ENCODE measurements at regions not wholly inside any gene's neighbourhood (a gene's known extent, or its start where the extent isn't known, plus 50 kb on each side); places are given as distances from the start of the nearest gene placed in this dataset.

DNA sequence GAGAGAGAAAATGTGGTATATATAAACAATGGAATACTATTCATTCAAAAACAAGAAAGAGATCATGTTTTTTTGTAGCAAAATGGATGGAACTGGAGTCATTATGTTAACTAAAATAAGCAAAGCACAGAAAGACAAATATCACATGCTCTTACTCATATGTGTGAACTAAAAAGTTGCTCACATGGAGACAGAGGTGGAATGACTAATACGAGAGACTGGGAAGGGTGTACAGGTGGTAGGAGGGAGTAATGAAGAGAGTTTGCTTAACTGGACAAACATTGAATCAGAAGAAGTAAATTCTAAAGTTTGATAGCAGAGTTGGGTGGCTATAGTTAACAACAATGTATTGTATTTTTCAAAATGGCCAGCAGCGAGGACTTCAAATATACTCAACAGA lies 1080.7 kb upstream of the CHAC2 start:
- H3K9ac ChIP-seq (ENCODE audit: control insufficient read depth, insufficient read depth, low read length) = no peak overlapping the region
- no peak overlapping the region for H3K4me2 ChIP-seq (ENCODE audit: control insufficient read depth, insufficient read depth)
- no peaks in the 10 kb centered on the region for H3K36me3 ChIP-seq (ENCODE audit: control insufficient read depth in 2 of 2, insufficient read depth in 2 of 2, low read length in 1 of 2)
- POLR2A ChIA-PET = no interaction called here
- FAIRE-seq = no peak
- H3K9me3 ChIP-seq (replicated peaks; ENCODE audit: control insufficient read depth, insufficient read depth, low read length) = no peaks in the 10 kb centered on the region
- H4K20me1 ChIP-seq (ENCODE audit: control insufficient read depth, insufficient read depth) = no peaks in the 10 kb centered on the region
- no peaks in the 10 kb centered on the region for H3K79me2 ChIP-seq (ENCODE audit: control insufficient read depth, insufficient read depth, low read length)
- 0% methylated on average over 2 of the region's 2 CpGs for WGBS (ENCODE audit: insufficient coverage, insufficient replicate concordance, low lambda C conversion rate, missing lambda C conversion rate)
- H3K4me3 ChIP-seq = no peak overlapping the region
- no peak for ATAC-seq
- CTCF ChIA-PET = no interaction called here
- no peak for DNase-seq (ENCODE audit: low read depth, low spot score)
- in situ Hi-C loops (cut with MboI) (no loop called here), intact Hi-C loops (cut with micrococcal nuclease; ENCODE audit: unreplicated experiment) (no loop called here)
- no peak overlapping the region for H2AFZ ChIP-seq (ENCODE audit: control insufficient read depth, low read depth, low read length)
- no peaks in the 10 kb centered on the region; a peak in 1 of 4 replicates for H3K27me3 ChIP-seq (replicated peaks in 1 of 2; ENCODE audit: control insufficient read depth in 2 of 2, insufficient read depth in 2 of 2, low read length in 1 of 2)
- SMC1A ChIA-PET (ENCODE audit: uncharacterized antibody, unreplicated experiment) = no interaction called here
- no TSS peak for BruUV-seq (replicated peaks)
- H3K4me1 ChIP-seq (ENCODE audit: control insufficient read depth, insufficient read depth, low read length) = no peaks in the 10 kb centered on the region
- no peak overlapping the region for H3K27ac ChIP-seq (ENCODE audit: control insufficient read depth, insufficient read depth)
- RAD21 ChIA-PET (ENCODE audit: unreplicated experiment) = no interaction called here
- TF ChIP-seq, protein P1, sequence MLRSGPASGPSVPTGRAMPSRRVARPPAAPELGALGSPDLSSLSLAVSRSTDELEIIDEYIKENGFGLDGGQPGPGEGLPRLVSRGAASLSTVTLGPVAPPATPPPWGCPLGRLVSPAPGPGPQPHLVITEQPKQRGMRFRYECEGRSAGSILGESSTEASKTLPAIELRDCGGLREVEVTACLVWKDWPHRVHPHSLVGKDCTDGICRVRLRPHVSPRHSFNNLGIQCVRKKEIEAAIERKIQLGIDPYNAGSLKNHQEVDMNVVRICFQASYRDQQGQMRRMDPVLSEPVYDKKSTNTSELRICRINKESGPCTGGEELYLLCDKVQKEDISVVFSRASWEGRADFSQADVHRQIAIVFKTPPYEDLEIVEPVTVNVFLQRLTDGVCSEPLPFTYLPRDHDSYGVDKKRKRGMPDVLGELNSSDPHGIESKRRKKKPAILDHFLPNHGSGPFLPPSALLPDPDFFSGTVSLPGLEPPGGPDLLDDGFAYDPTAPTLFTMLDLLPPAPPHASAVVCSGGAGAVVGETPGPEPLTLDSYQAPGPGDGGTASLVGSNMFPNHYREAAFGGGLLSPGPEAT (IDR thresholded peaks at IDR 0.05; ENCODE audit: low read depth) = no peak
- TF ChIP-seq NRF1 (conservative IDR thresholded peaks at IDR 0.05; ENCODE audit: low read depth, low read length) = no peak
- no peak for TF ChIP-seq CREM (IDR thresholded peaks at IDR 0.05; ENCODE audit: low read depth)
- TF ChIP-seq, protein P2, sequence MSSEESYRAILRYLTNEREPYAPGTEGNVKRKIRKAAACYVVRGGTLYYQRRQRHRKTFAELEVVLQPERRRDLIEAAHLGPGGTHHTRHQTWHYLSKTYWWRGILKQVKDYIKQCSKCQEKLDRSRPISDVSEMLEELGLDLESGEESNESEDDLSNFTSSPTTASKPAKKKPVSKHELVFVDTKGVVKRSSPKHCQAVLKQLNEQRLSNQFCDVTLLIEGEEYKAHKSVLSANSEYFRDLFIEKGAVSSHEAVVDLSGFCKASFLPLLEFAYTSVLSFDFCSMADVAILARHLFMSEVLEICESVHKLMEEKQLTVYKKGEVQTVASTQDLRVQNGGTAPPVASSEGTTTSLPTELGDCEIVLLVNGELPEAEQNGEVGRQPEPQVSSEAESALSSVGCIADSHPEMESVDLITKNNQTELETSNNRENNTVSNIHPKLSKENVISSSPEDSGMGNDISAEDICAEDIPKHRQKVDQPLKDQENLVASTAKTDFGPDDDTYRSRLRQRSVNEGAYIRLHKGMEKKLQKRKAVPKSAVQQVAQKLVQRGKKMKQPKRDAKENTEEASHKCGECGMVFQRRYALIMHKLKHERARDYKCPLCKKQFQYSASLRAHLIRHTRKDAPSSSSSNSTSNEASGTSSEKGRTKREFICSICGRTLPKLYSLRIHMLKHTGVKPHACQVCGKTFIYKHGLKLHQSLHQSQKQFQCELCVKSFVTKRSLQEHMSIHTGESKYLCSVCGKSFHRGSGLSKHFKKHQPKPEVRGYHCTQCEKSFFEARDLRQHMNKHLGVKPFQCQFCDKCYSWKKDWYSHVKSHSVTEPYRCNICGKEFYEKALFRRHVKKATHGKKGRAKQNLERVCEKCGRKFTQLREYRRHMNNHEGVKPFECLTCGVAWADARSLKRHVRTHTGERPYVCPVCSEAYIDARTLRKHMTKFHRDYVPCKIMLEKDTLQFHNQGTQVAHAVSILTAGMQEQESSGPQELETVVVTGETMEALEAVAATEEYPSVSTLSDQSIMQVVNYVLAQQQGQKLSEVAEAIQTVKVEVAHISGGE (CRISPR knock-in tag; IDR thresholded peaks at IDR 0.05) = no peak
- no peak for TF ChIP-seq USF2 (IDR thresholded peaks at IDR 0.05; ENCODE audit: borderline replicate concordance, low read depth, low read length)
- no peak for TF ChIP-seq EED (IDR thresholded peaks at IDR 0.05; ENCODE audit: low read depth)
- no peak for TF ChIP-seq CEBPB (IDR thresholded peaks at IDR 0.05; ENCODE audit: borderline replicate concordance in 1 of 2, low read depth in 2 of 2, low read length in 2 of 2)
- no peak for TF ChIP-seq RCOR1 (conservative IDR thresholded peaks at IDR 0.05; ENCODE audit: low read depth, low read length)
- no peak for TF ChIP-seq ZBTB40 (IDR thresholded peaks at IDR 0.05; ENCODE audit: borderline replicate concordance)
- TF ChIP-seq ZNF592 (IDR thresholded peaks at IDR 0.05) = no peak
